ENCODE measurements at regions not wholly inside any gene's neighbourhood (a gene's known extent, or its start where the extent isn't known, plus 50 kb on each side); places are given as distances from the start of the nearest gene placed in this dataset.

DNA sequence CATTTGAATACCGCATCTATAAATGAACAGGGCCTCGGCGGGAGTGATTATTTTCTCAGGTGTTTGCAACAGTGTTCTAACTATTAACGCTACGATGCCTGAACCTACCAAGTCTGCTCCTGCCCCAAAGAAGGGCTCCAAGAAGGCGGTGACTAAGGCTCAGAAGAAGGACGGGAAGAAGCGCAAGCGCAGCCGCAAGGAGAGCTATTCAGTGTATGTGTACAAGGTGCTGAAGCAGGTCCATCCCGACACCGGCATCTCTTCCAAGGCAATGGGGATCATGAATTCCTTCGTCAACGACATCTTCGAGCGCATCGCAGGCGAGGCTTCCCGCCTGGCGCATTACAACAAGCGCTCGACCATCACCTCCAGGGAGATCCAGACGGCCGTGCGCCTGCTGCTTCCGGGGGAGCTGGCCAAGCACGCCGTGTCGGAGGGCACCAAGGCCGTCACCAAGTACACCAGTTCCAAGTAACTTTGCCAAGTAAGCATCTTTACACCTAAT lies 70.9 kb downstream of the HFE start:
- Histone ChIP-seq H3K36me3 (ENCODE audit: insufficient read depth, low read length, poor library complexity, severe bottlenecking) (peaks cover 3% of the 10 kb centered on the region), H3K9me3 (ENCODE audit: low read depth, low read length, poor library complexity, severe bottlenecking) (no peaks in the 10 kb centered on the region), H3K4me1 (ENCODE audit: insufficient read depth, low read length, poor library complexity, severe bottlenecking) (peaks cover 12% of the 10 kb centered on the region), H3K27ac (ENCODE audit: low read depth, low read length, poor library complexity, severe bottlenecking) (peak overlapping the region; percentile 99), H3K27me3 (replicated peaks; ENCODE audit: insufficient read depth, low read depth, low read length, poor library complexity) (no peaks in the 10 kb centered on the region), H3K4me3 (ENCODE audit: low read depth, low read length, poor library complexity, severe bottlenecking) (peak overlapping the region; percentile 89)
- intact Hi-C loops (cut with micrococcal nuclease; ENCODE audit: unreplicated experiment) = loop anchor here (5.0 kb wide), 1 partner anchor 36 kb away; a partner anchor contains a TSS
- DNase-seq (ENCODE audit: low spot score) = no peak
- TSS peak; percentile 71 for BruUV-seq (replicated peaks)
- ChIA-PET POLR2A (ENCODE audit: low non-redundant PET) (interaction anchor here (0.5 to 3.9 kb wide), 9 partner anchors 21 to 1409 kb away, joined by 3 to 62 read pairs (median 5); a partner anchor contains a TSS), CTCF (no interaction called here)
- no peak for TF ChIP-seq EZH2 (IDR thresholded peaks at IDR 0.05; ENCODE audit: borderline replicate concordance, low read depth, low read length, poor library complexity, severe bottlenecking)
- TF ChIP-seq, protein P1, sequence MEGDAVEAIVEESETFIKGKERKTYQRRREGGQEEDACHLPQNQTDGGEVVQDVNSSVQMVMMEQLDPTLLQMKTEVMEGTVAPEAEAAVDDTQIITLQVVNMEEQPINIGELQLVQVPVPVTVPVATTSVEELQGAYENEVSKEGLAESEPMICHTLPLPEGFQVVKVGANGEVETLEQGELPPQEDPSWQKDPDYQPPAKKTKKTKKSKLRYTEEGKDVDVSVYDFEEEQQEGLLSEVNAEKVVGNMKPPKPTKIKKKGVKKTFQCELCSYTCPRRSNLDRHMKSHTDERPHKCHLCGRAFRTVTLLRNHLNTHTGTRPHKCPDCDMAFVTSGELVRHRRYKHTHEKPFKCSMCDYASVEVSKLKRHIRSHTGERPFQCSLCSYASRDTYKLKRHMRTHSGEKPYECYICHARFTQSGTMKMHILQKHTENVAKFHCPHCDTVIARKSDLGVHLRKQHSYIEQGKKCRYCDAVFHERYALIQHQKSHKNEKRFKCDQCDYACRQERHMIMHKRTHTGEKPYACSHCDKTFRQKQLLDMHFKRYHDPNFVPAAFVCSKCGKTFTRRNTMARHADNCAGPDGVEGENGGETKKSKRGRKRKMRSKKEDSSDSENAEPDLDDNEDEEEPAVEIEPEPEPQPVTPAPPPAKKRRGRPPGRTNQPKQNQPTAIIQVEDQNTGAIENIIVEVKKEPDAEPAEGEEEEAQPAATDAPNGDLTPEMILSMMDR (conservative IDR thresholded peaks at IDR 0.05; ENCODE audit: low read depth, low read length) = no peak

DNA sequence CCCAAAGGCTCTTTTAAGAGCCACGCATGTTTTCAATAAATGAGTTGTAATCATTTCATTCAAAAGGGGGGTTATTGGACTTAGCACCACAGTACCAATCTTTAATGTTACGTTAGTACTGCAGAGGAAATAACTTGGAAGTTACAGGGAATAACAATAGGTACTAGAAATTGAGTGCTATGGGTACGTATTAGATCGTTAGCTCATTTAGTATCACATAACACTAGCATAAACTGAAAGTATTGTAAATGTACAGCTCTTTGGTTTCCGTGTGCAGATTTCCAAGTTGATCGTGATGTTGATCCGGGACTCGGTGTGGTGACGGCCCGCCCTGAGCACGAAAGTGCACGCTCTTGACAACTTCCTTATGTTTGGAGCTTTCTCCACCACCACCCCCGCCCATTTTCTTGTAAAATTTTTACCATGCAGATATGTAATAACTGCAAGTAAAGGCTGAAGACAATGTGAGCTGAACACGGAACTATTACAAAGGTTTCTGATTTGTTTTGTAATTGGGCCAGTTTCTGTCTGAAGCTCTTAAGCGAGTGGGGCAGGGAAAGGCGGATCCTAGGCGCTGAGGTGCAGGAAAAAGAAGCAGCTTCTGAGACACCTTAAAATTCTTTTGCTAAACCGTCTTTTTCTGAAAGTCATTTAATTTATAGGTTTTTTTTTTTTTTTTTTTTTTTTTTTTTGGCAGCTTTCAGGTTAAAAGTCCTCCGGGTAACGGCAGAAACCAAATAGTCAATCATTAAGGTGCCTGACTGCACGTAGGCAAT lies 71.5 kb downstream of the HFE start:
- POLR2A ChIA-PET (ENCODE audit: low non-redundant PET) = interaction anchor here (0.6 to 3.9 kb wide), 7 partner anchors 18 to 394 kb away, joined by 3 to 62 read pairs (median 20); a partner anchor contains a TSS
- BruUV-seq (replicated peaks) = no TSS peak
- H3K9me3 ChIP-seq (ENCODE audit: low read depth, low read length, poor library complexity, severe bottlenecking) = no peaks in the 10 kb centered on the region

More for the DNA sequence above, 71.5 kb downstream of the HFE start:
- TF ChIP-seq, protein P1 (conservative IDR thresholded peaks at IDR 0.05; ENCODE audit: low read depth, low read length) = no peak
- no peak for TF ChIP-seq EZH2 (IDR thresholded peaks at IDR 0.05; ENCODE audit: borderline replicate concordance, low read depth, low read length, poor library complexity, severe bottlenecking)
- H3K4me1 ChIP-seq (ENCODE audit: insufficient read depth, low read length, poor library complexity, severe bottlenecking) = peaks cover 12% of the 10 kb centered on the region
- peak overlapping the region; percentile 89 for H3K4me3 ChIP-seq (ENCODE audit: low read depth, low read length, poor library complexity, severe bottlenecking)
- intact Hi-C loops (cut with micrococcal nuclease; ENCODE audit: unreplicated experiment) = loop anchor here (5.0 kb wide), 1 partner anchor 36 kb away; a partner anchor contains a TSS
- H3K27ac ChIP-seq (ENCODE audit: low read depth, low read length, poor library complexity, severe bottlenecking) = peak overlapping the region; percentile 99
- DNase-seq (ENCODE audit: low spot score) = peak; percentile 68
- CTCF ChIA-PET = interaction anchor here (0.6 kb wide), 1 partner anchor 133 kb away, joined by 3 read pairs; no protein-coding TSS in a partner anchor
- peaks cover 3% of the 10 kb centered on the region for H3K36me3 ChIP-seq (ENCODE audit: insufficient read depth, low read length, poor library complexity, severe bottlenecking)
- no peaks in the 10 kb centered on the region for H3K27me3 ChIP-seq (replicated peaks; ENCODE audit: insufficient read depth, low read depth, low read length, poor library complexity)

Data from A673 (cell line).